ENCODE measurements at regions not wholly inside any gene's neighbourhood (a gene's known extent, or its start where the extent isn't known, plus 50 kb on each side); places are given as distances from the start of the nearest gene placed in this dataset.

DNA sequence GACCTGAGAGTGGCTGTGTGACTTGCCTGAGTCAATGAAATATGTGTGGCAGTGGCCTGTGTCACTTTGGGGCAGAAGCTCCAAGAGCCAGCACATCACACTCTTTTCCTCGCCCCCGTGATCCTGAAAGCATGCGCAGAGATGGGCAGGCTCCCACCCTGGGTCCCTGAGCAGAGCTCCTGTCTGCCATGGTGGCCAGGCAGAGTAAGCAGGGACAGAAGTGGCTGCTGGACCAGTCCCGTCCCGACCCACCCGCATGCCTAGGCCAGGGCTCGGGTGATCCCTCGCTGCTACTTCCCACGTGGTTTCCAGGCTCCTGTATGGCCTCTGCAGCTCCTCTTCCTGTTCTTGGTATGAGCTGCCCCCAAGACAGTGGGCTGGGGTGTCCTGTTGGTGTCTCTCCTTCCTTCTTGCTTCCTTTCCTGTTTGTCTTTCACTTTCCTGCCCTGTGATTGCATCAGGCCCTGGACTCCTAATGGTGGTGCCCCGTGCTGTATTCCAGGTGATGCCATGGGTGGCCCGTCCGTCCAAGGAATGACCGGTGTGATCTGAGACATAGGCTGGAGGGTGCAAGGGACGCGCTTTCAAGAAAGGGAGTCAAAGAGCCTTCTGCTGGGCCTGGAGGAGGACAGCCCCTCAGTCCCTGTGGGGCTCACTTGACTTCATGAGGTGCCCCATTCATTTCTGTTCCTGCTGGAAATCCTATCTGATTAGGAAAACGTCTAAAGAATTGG lies 71.4 kb upstream of the SHH start:
- TF ChIP-seq CTCF (IDR thresholded peaks at IDR 0.05; ENCODE audit: low read depth, low read length, missing input control) (no peak), GABPA (IDR thresholded peaks at IDR 0.05 in 1 of 2, conservative IDR thresholded peaks at IDR 0.05 in 1 of 2) (no peak), RAD21 (IDR thresholded peaks at IDR 0.05) (no peak), JUND (IDR thresholded peaks at IDR 0.05) (no peak), YY1 (IDR thresholded peaks at IDR 0.05) (no peak)
- TF ChIP-seq, protein P1, sequence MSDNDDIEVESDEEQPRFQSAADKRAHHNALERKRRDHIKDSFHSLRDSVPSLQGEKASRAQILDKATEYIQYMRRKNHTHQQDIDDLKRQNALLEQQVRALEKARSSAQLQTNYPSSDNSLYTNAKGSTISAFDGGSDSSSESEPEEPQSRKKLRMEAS (IDR thresholded peaks at IDR 0.05), result no peak
- TF ChIP-seq, protein P2, sequence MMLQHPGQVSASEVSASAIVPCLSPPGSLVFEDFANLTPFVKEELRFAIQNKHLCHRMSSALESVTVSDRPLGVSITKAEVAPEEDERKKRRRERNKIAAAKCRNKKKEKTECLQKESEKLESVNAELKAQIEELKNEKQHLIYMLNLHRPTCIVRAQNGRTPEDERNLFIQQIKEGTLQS (IDR thresholded peaks at IDR 0.05), result no peak
- TF ChIP-seq, protein P3, sequence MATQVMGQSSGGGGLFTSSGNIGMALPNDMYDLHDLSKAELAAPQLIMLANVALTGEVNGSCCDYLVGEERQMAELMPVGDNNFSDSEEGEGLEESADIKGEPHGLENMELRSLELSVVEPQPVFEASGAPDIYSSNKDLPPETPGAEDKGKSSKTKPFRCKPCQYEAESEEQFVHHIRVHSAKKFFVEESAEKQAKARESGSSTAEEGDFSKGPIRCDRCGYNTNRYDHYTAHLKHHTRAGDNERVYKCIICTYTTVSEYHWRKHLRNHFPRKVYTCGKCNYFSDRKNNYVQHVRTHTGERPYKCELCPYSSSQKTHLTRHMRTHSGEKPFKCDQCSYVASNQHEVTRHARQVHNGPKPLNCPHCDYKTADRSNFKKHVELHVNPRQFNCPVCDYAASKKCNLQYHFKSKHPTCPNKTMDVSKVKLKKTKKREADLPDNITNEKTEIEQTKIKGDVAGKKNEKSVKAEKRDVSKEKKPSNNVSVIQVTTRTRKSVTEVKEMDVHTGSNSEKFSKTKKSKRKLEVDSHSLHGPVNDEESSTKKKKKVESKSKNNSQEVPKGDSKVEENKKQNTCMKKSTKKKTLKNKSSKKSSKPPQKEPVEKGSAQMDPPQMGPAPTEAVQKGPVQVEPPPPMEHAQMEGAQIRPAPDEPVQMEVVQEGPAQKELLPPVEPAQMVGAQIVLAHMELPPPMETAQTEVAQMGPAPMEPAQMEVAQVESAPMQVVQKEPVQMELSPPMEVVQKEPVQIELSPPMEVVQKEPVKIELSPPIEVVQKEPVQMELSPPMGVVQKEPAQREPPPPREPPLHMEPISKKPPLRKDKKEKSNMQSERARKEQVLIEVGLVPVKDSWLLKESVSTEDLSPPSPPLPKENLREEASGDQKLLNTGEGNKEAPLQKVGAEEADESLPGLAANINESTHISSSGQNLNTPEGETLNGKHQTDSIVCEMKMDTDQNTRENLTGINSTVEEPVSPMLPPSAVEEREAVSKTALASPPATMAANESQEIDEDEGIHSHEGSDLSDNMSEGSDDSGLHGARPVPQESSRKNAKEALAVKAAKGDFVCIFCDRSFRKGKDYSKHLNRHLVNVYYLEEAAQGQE (IDR thresholded peaks at IDR 0.05), result no peak
